ENCODE measurements at regions not wholly inside any gene's neighbourhood (a gene's known extent, or its start where the extent isn't known, plus 50 kb on each side); places are given as distances from the start of the nearest gene placed in this dataset.

DNA sequence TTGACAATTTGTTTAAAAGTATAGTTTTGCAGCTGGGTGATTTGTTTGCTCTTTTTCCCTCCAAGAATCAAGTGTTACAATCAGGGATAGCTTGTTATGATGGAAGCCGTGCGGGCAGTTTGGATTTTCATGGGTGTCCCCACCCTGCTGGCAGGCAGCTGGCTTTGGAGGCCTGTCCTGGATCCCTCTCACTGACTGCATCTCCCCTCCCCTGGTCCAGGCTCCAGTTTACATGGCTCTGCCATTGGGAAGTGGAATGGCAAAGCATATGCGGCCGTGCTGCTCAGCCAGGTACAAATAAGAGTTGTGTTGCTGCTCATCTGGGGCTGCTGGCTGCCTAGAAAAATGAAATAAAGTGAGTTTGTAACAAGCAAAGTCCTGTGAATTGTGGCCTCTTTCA, 76.0 kb downstream of the CXCL12 start:
- Histone ChIP-seq H3K4me3 (ENCODE audit: low read depth, low read length) (no peak overlapping the region), H3K27me3 (ENCODE audit: insufficient read depth, low read depth, severe bottlenecking) (peaks cover 3% of the 10 kb centered on the region), H3K36me3 (no peaks in the 10 kb centered on the region), H3K9me3 (ENCODE audit: severe bottlenecking) (no peaks in the 10 kb centered on the region), H3K27ac (no peak overlapping the region)
- DNase-seq: no peak
- TF ChIP-seq, protein P1, sequence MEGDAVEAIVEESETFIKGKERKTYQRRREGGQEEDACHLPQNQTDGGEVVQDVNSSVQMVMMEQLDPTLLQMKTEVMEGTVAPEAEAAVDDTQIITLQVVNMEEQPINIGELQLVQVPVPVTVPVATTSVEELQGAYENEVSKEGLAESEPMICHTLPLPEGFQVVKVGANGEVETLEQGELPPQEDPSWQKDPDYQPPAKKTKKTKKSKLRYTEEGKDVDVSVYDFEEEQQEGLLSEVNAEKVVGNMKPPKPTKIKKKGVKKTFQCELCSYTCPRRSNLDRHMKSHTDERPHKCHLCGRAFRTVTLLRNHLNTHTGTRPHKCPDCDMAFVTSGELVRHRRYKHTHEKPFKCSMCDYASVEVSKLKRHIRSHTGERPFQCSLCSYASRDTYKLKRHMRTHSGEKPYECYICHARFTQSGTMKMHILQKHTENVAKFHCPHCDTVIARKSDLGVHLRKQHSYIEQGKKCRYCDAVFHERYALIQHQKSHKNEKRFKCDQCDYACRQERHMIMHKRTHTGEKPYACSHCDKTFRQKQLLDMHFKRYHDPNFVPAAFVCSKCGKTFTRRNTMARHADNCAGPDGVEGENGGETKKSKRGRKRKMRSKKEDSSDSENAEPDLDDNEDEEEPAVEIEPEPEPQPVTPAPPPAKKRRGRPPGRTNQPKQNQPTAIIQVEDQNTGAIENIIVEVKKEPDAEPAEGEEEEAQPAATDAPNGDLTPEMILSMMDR (IDR thresholded peaks at IDR 0.05; ENCODE audit: low read depth, low read length): no peak

DNA sequence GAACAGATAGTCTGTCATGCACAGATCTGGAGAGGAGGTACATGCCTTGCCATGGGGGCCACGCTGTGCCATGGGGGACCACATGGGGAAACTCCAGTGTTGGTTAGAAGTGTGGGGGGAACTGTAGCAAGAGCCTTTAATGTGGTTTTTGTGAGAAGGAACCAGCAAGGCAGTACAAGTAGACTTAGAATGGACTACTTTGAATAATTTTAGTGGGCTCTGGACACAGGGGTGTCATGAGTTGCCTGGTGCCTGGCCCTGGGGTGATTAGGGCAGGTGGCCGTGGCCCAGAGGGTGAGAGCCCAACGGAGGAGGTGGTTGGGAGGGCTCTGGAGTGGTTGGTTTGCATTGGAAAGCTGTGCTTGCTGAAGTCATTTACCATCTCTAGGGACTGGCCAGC, 77.2 kb downstream of the CXCL12 start:
- TF ChIP-seq, protein P1 (IDR thresholded peaks at IDR 0.05; ENCODE audit: low read depth, low read length): no peak

GRCh38 chr10:44306762-44307161, 78.1 kb downstream of the CXCL12 start:
- H3K9me3 ChIP-seq (ENCODE audit: severe bottlenecking): no peaks in the 10 kb centered on the region
- no peaks in the 10 kb centered on the region for H3K36me3 ChIP-seq
- H3K27ac ChIP-seq: no peak overlapping the region
- H3K4me3 ChIP-seq (ENCODE audit: low read depth, low read length): no peak overlapping the region
- TF ChIP-seq, protein P1 (IDR thresholded peaks at IDR 0.05; ENCODE audit: low read depth, low read length): peak; percentile 29; the same call in 1 of the 2 replicates
- no peak for DNase-seq
- H3K27me3 ChIP-seq (ENCODE audit: insufficient read depth, low read depth, severe bottlenecking): peaks cover 13% of the 10 kb centered on the region

More for the DNA sequence above, 77.2 kb downstream of the CXCL12 start:
- DNase-seq: no peak
- Histone ChIP-seq H3K36me3 (no peaks in the 10 kb centered on the region), H3K27ac (no peak overlapping the region), H3K27me3 (ENCODE audit: insufficient read depth, low read depth, severe bottlenecking) (peaks cover 5% of the 10 kb centered on the region), H3K9me3 (ENCODE audit: severe bottlenecking) (no peaks in the 10 kb centered on the region), H3K4me3 (ENCODE audit: low read depth, low read length) (no peak overlapping the region)

- TF ChIP-seq, protein P1 (IDR thresholded peaks at IDR 0.05; ENCODE audit: low read depth, low read length): no peak
- Histone ChIP-seq H3K27ac (no peak overlapping the region), H3K27me3 (ENCODE audit: insufficient read depth, low read depth, severe bottlenecking) (peaks cover 18% of the 10 kb centered on the region), H3K9me3 (ENCODE audit: severe bottlenecking) (no peaks in the 10 kb centered on the region), H3K4me3 (ENCODE audit: low read depth, low read length) (no peak overlapping the region), H3K36me3 (no peaks in the 10 kb centered on the region)
- DNase-seq: no peak
Measured at GRCh38 chr10:44306147-44306710, 78.7 kb downstream of the CXCL12 start.

GRCh38 chr10:44301781-44302355, 83.0 kb downstream of the CXCL12 start:
- no peak overlapping the region for H3K4me3 ChIP-seq (ENCODE audit: low read depth, low read length)
- peaks cover 33% of the 10 kb centered on the region for H3K27me3 ChIP-seq (ENCODE audit: insufficient read depth, low read depth, severe bottlenecking)
- no peak overlapping the region for H3K27ac ChIP-seq
- TF ChIP-seq, protein P1 (IDR thresholded peaks at IDR 0.05; ENCODE audit: low read depth, low read length): no peak
- H3K36me3 ChIP-seq: no peaks in the 10 kb centered on the region
- no peak for DNase-seq
- no peaks in the 10 kb centered on the region for H3K9me3 ChIP-seq (ENCODE audit: severe bottlenecking)

Data from WERI-Rb-1 (cell line).